Parathyroid adenoma (tissue), 2 donors: ENCODE measurements at regions not wholly inside any gene's neighbourhood (a gene's known extent, or its start where the extent isn't known, plus 50 kb on each side); places are given as distances from the start of the nearest gene placed in this dataset.

Experiments used
- H2AFZ ChIP-seq: fragments of 300-600 bp; sonication (generic); one replicate; pipeline ENCODE4 v1.7.0; 2017; ENCODE audit warnings: antibody characterized with exemption, mild to moderate bottlenecking
- H3K27ac ChIP-seq: fragments of 300-600 bp; sonication (generic); one replicate; pipeline ENCODE4 v1.7.0; 2017
- H3K27me3 ChIP-seq: fragments of 300-600 bp; sonication (generic); one replicate; pipeline ENCODE4 v1.7.0; 2017; ENCODE audit warnings: low read length; ENCODE audit not compliant: control insufficient read depth, insufficient read depth
- H3K36me3 ChIP-seq: fragments of 300-600 bp; sonication (generic); one replicate; pipeline ENCODE4 v1.7.0; 2017; ENCODE audit warnings: low read length; ENCODE audit not compliant: control insufficient read depth, insufficient read depth
- H3K4me1 ChIP-seq: fragments of 300-600 bp; sonication (generic); one replicate; pipeline ENCODE4 v1.7.0; 2017; ENCODE audit warnings: control low read depth
- H3K4me2 ChIP-seq: fragments of 300-600 bp; sonication (generic); one replicate; pipeline ENCODE4 v1.7.0; 2017; ENCODE audit warnings: low read length
- H3K4me3 ChIP-seq: fragments of 300-600 bp; sonication (generic); one replicate; pipeline ENCODE4 v1.7.0; 2017; ENCODE audit warnings: low read depth, low read length
- H3K79me2 ChIP-seq: fragments of 300-600 bp; sonication (generic); one replicate; pipeline ENCODE4 v1.7.0; 2017; ENCODE audit warnings: control low read depth
- H3K9ac ChIP-seq: fragments of 300-600 bp; sonication (generic); one replicate; pipeline ENCODE4 v1.7.0; 2017; ENCODE audit warnings: mild to moderate bottlenecking
- H3K9me3 ChIP-seq: fragments of 300-600 bp; sonication (generic); one replicate; pipeline ENCODE4 v1.7.0; 2017; ENCODE audit warnings: low read length; ENCODE audit not compliant: control insufficient read depth
- TF ChIP-seq, protein P1 (sequence below): fragments of 300-600 bp; sonication (generic); IDR thresholded peaks from one replicate; pipeline ENCODE4 v1.7.0; 2017; ENCODE audit warnings: antibody characterized with exemption, mild to moderate bottlenecking
- donor health status: primary hyperparathyroidism.

- no peaks in the 10 kb centered on the region for H3K9me3 ChIP-seq
- no peak overlapping the region for H3K4me2 ChIP-seq
- H3K4me3 ChIP-seq = no peak overlapping the region
- H3K27ac ChIP-seq = peak overlapping the region; percentile 33
- no peak overlapping the region for H3K9ac ChIP-seq
- H3K36me3 ChIP-seq = no peaks in the 10 kb centered on the region
- TF ChIP-seq, protein P1, sequence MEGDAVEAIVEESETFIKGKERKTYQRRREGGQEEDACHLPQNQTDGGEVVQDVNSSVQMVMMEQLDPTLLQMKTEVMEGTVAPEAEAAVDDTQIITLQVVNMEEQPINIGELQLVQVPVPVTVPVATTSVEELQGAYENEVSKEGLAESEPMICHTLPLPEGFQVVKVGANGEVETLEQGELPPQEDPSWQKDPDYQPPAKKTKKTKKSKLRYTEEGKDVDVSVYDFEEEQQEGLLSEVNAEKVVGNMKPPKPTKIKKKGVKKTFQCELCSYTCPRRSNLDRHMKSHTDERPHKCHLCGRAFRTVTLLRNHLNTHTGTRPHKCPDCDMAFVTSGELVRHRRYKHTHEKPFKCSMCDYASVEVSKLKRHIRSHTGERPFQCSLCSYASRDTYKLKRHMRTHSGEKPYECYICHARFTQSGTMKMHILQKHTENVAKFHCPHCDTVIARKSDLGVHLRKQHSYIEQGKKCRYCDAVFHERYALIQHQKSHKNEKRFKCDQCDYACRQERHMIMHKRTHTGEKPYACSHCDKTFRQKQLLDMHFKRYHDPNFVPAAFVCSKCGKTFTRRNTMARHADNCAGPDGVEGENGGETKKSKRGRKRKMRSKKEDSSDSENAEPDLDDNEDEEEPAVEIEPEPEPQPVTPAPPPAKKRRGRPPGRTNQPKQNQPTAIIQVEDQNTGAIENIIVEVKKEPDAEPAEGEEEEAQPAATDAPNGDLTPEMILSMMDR = no peak
- no peaks in the 10 kb centered on the region for H3K27me3 ChIP-seq
- peaks cover 12% of the 10 kb centered on the region for H3K4me1 ChIP-seq
- no peak overlapping the region for H2AFZ ChIP-seq
- H3K79me2 ChIP-seq = no peaks in the 10 kb centered on the region
Observed at GRCh38 chr16:65961476-65962143, 404.9 kb upstream of the CDH5 start.

DNA sequence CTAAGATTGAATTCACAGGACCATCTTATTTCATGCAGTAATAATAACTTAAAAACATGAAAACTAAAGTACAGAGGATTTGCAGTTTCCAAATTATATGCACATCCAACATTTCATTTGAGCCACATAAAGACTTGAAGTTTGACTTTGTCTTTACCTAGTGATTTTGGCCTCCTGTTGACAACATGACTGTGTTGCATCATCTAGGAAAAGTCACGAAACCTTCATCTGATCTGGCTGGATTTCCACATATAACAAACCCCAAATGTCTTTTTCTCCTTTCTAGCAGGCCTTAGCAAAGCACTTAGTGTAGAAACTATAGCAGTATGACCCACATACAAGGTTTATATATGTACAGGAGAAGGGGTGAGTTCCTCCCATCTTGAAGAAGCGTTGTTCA lies 406.5 kb upstream of the CDH5 start:
- Histone ChIP-seq H3K27ac (peak overlapping the region; percentile 37), H3K36me3 (no peaks in the 10 kb centered on the region), H3K9ac (no peak overlapping the region), H3K4me3 (no peak overlapping the region), H3K9me3 (no peaks in the 10 kb centered on the region), H3K27me3 (no peaks in the 10 kb centered on the region), H2AFZ (no peak overlapping the region), H3K4me1 (peaks cover 12% of the 10 kb centered on the region), H3K79me2 (no peaks in the 10 kb centered on the region), H3K4me2 (no peak overlapping the region)
- TF ChIP-seq, protein P1 = no peak

DNA sequence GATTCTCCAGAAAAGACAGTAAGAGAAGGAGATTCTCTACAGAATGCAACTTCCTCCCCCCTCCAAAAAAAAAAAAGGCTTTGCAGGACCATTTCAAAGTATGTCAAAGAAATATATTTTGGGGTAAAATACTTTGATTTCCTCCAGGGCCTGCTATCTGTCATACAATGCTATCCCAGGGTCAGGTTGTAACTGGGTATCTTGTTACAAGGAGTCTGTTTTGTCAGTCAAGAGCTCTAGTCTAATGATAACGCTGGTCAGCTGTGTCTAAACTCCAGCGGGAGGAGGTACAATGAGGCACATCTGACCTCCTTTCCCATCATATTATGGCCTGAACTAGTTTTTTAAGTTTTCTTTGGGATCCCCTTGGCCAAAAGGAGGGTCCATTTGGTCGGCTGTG lies 408.4 kb upstream of the CDH5 start:
- no peaks in the 10 kb centered on the region for H3K27me3 ChIP-seq
- no peaks in the 10 kb centered on the region for H3K79me2 ChIP-seq
- no peak overlapping the region for H2AFZ ChIP-seq
- no peaks in the 10 kb centered on the region for H3K36me3 ChIP-seq
- H3K9ac ChIP-seq = no peak overlapping the region
- no peak overlapping the region for H3K4me3 ChIP-seq
- peaks cover 12% of the 10 kb centered on the region for H3K4me1 ChIP-seq
- H3K27ac ChIP-seq = peak overlapping the region; percentile 66
- peak overlapping the region; percentile 27 for H3K4me2 ChIP-seq
- no peaks in the 10 kb centered on the region for H3K9me3 ChIP-seq
- TF ChIP-seq, protein P1 = no peak

- Histone ChIP-seq H3K27me3 (no peaks in the 10 kb centered on the region), H3K9ac (no peak overlapping the region), H2AFZ (no peak overlapping the region), H3K36me3 (no peaks in the 10 kb centered on the region), H3K4me2 (no peak overlapping the region), H3K79me2 (no peaks in the 10 kb centered on the region), H3K9me3 (no peaks in the 10 kb centered on the region), H3K4me1 (peaks cover 12% of the 10 kb centered on the region), H3K4me3 (no peak overlapping the region), H3K27ac (no peak overlapping the region)
- TF ChIP-seq, protein P1 = no peak
Observed at GRCh38 chr16:65956100-65956499, 410.4 kb upstream of the CDH5 start.

DNA sequence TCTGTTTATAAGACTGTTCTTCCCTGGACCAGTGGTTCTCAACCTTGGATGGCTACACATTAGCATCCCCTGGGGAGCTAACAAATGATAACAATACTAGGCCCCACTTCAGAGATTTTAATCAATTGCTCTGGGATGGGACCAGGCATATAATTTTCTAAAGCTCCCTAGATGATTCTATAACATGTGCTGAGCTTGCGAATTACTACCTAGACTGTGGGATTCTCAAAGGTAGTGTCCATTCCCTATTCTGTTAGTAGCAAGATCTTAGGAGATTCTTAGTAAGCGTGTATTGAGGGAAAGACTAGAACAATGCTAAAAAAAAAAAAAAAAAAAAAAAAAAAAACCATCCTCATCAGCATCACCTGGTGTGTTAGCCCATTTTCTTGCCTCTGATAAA lies 412.0 kb upstream of the CDH5 start:
- Histone ChIP-seq H3K4me2 (no peak overlapping the region), H3K79me2 (no peaks in the 10 kb centered on the region), H2AFZ (no peak overlapping the region), H3K4me1 (peaks cover 12% of the 10 kb centered on the region), H3K27ac (no peak overlapping the region), H3K27me3 (no peaks in the 10 kb centered on the region), H3K4me3 (no peak overlapping the region), H3K9ac (no peak overlapping the region), H3K9me3 (no peaks in the 10 kb centered on the region), H3K36me3 (no peaks in the 10 kb centered on the region)
- TF ChIP-seq, protein P1 = no peak
